ENCODE measurements at regions not wholly inside any gene's neighbourhood (a gene's known extent, or its start where the extent isn't known, plus 50 kb on each side); places are given as distances from the start of the nearest gene placed in this dataset.

GRCh38 chr6:6730831-6731230 is 142.3 kb downstream of the LY86 start:
- Histone ChIP-seq H3K27me3 (no peaks in the 10 kb centered on the region), H3K36me3 (no peaks in the 10 kb centered on the region), H3K4me1 (peaks cover 10% of the 10 kb centered on the region), H3K4me3 (no peak overlapping the region), H3K9ac (no peak overlapping the region), H3K79me2 (ENCODE audit: low read depth) (no peaks in the 10 kb centered on the region), H3K4me2 (no peak overlapping the region), H2AFZ (replicated peaks) (no peak overlapping the region), H3K27ac (no peak overlapping the region), H3K9me3 (ENCODE audit: low read depth) (no peaks in the 10 kb centered on the region), H4K20me1 (ENCODE audit: low read depth) (no peaks in the 10 kb centered on the region), H3F3A (ENCODE audit: low read depth) (no peaks in the 10 kb centered on the region)
- no peaks in the 10 kb centered on the region for H3K36me3 Mint-ChIP-seq
- H3K4me1 Mint-ChIP-seq: peaks cover 26% of the 10 kb centered on the region
- H3K27me3 Mint-ChIP-seq (ENCODE audit: insufficient read depth, low read depth): peaks cover 8% of the 10 kb centered on the region
- TF ChIP-seq CTCF (IDR thresholded peaks at IDR 0.05) (no peak), EZH2phosphoT487 (IDR thresholded peaks at IDR 0.05) (no peak), EZH2 (IDR thresholded peaks at IDR 0.05) (no peak)
- no peak overlapping the region for H3K4me3 Mint-ChIP-seq
- no peak overlapping the region for H3K27ac Mint-ChIP-seq
- H3K9me3 Mint-ChIP-seq: peaks cover 2% of the 10 kb centered on the region
- DNase-seq (ENCODE audit: low spot score): no peak

GRCh38 chr6:6734479-6735465 is 146.3 kb downstream of the LY86 start:
- no peaks in the 10 kb centered on the region for H4K20me1 ChIP-seq (ENCODE audit: low read depth)
- H3K4me1 ChIP-seq: peaks cover 7% of the 10 kb centered on the region
- peaks cover 30% of the 10 kb centered on the region for H3K4me1 Mint-ChIP-seq
- no peak overlapping the region for H3K4me3 ChIP-seq
- H3K4me2 ChIP-seq: no peak overlapping the region
- no peaks in the 10 kb centered on the region for H3K9me3 ChIP-seq (ENCODE audit: low read depth)
- H3K36me3 Mint-ChIP-seq: no peaks in the 10 kb centered on the region
- no peaks in the 10 kb centered on the region for H3K9me3 Mint-ChIP-seq
- no peak for DNase-seq (ENCODE audit: low spot score)
- no peak overlapping the region for H3K27ac ChIP-seq
- no peaks in the 10 kb centered on the region for H3K36me3 ChIP-seq
- no peak overlapping the region for H3K9ac ChIP-seq
- H2AFZ ChIP-seq (replicated peaks): peak overlapping the region; percentile 44
- H3K27me3 ChIP-seq: no peaks in the 10 kb centered on the region
- peaks cover 5% of the 10 kb centered on the region for H3K27me3 Mint-ChIP-seq (ENCODE audit: insufficient read depth, low read depth)
- H3K4me3 Mint-ChIP-seq: no peak overlapping the region
- no peaks in the 10 kb centered on the region for H3F3A ChIP-seq (ENCODE audit: low read depth)
- H3K79me2 ChIP-seq (ENCODE audit: low read depth): no peaks in the 10 kb centered on the region
- H3K27ac Mint-ChIP-seq: peak overlapping the region; percentile 72
- TF ChIP-seq EZH2 (IDR thresholded peaks at IDR 0.05) (no peak), CTCF (IDR thresholded peaks at IDR 0.05) (no peak), EZH2phosphoT487 (IDR thresholded peaks at IDR 0.05) (no peak)

- DNase-seq (ENCODE audit: low spot score): peak; percentile 75
- Histone ChIP-seq H3K4me1 (peaks cover 16% of the 10 kb centered on the region), H3F3A (ENCODE audit: low read depth) (no peaks in the 10 kb centered on the region), H3K79me2 (ENCODE audit: low read depth) (no peaks in the 10 kb centered on the region), H3K36me3 (no peaks in the 10 kb centered on the region), H3K4me2 (peak overlapping the region; percentile 61), H3K27me3 (no peaks in the 10 kb centered on the region), H2AFZ (replicated peaks) (peak overlapping the region; percentile 98), H3K27ac (no peak overlapping the region), H3K9me3 (ENCODE audit: low read depth) (no peaks in the 10 kb centered on the region), H3K4me3 (no peak overlapping the region), H4K20me1 (ENCODE audit: low read depth) (no peaks in the 10 kb centered on the region), H3K9ac (no peak overlapping the region)
- no peak overlapping the region for H3K27ac Mint-ChIP-seq
- TF ChIP-seq EZH2phosphoT487 (IDR thresholded peaks at IDR 0.05) (no peak), CTCF (IDR thresholded peaks at IDR 0.05) (no peak), EZH2 (IDR thresholded peaks at IDR 0.05) (no peak)
- H3K27me3 Mint-ChIP-seq (ENCODE audit: insufficient read depth, low read depth): peaks cover 2% of the 10 kb centered on the region
- no peak overlapping the region for H3K4me3 Mint-ChIP-seq
- H3K9me3 Mint-ChIP-seq: no peaks in the 10 kb centered on the region
- H3K4me1 Mint-ChIP-seq: peaks cover 30% of the 10 kb centered on the region
- H3K36me3 Mint-ChIP-seq: no peaks in the 10 kb centered on the region
These were observed 148.5 kb downstream of the LY86 start for GRCh38 chr6:6736791-6737654.

Data from neural progenitor cell (in vitro differentiated cells).